Panc1 (cell line): ENCODE measurements at regions not wholly inside any gene's neighbourhood (a gene's known extent, or its start where the extent isn't known, plus 50 kb on each side); places are given as distances from the start of the nearest gene placed in this dataset.

ENCODE experiments used
- CTCF ChIP-seq: fragments of 450-650 bp; IDR thresholded peaks from 2 replicates; pipeline ENCODE4 v1.5.1; 2017; ENCODE audit warnings: mild to moderate bottlenecking
- POLR2AphosphoS5 ChIP-seq: IDR thresholded peaks from 2 replicates; pipeline ENCODE4 v1.6.1; 2012; ENCODE audit warnings: mild to moderate bottlenecking, low read depth, low read length, moderate library complexity
- REST ChIP-seq, 2 experiments: IDR thresholded peaks; 2 replicates each; pipeline ENCODE4 v1.6.1; 2011 to 2012; ENCODE audit warnings: low read depth in 2 of 2, control low read depth in 1 of 2, low read length in 1 of 2, mild to moderate bottlenecking in 1 of 2, moderate library complexity in 1 of 2; ENCODE audit not compliant: insufficient read depth in 1 of 2
- SIN3A ChIP-seq: IDR thresholded peaks from 2 replicates; pipeline ENCODE4 v1.6.1; 2012; ENCODE audit warnings: low read depth, mild to moderate bottlenecking, low read length, moderate library complexity, borderline replicate concordance; ENCODE audit not compliant: insufficient read depth

- no peak for TF ChIP-seq CTCF
- TF ChIP-seq POLR2AphosphoS5 = no peak
- TF ChIP-seq SIN3A = no peak
- TF ChIP-seq REST (IDR thresholded peaks at IDR 0.05; ENCODE audit: insufficient read depth in 1 of 2, low read depth in 2 of 2, low read length in 1 of 2) = no peak
Measured at GRCh38 chr13:58611117-58611516, 979.6 kb downstream of the PCDH17 start.
